ENCODE measurements at regions not wholly inside any gene's neighbourhood (a gene's known extent, or its start where the extent isn't known, plus 50 kb on each side); places are given as distances from the start of the nearest gene placed in this dataset.

- peak; percentile 12; the same call in 1 of the 3 replicates for ATAC-seq
- TF ChIP-seq ESRRG (CRISPR knock-in tag; IDR thresholded peaks at IDR 0.05) (no peak), CSRNP3 (CRISPR knock-in tag; IDR thresholded peaks at IDR 0.05) (no peak), ZFP3 (CRISPR knock-in tag; IDR thresholded peaks at IDR 0.05) (no peak), ZFP30 (CRISPR knock-in tag; IDR thresholded peaks at IDR 0.05) (no peak), ARNTL (CRISPR knock-in tag; IDR thresholded peaks at IDR 0.05; ENCODE audit: borderline replicate concordance, low read depth) (no peak)
- TF ChIP-seq, protein P1, sequence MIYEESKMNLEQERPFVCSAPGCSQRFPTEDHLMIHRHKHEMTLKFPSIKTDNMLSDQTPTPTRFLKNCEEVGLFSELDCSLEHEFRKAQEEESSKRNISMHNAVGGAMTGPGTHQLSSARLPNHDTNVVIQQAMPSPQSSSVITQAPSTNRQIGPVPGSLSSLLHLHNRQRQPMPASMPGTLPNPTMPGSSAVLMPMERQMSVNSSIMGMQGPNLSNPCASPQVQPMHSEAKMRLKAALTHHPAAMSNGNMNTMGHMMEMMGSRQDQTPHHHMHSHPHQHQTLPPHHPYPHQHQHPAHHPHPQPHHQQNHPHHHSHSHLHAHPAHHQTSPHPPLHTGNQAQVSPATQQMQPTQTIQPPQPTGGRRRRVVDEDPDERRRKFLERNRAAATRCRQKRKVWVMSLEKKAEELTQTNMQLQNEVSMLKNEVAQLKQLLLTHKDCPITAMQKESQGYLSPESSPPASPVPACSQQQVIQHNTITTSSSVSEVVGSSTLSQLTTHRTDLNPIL (CRISPR knock-in tag; IDR thresholded peaks at IDR 0.05; ENCODE audit: low read depth), result no peak
- TF ChIP-seq, protein P2, sequence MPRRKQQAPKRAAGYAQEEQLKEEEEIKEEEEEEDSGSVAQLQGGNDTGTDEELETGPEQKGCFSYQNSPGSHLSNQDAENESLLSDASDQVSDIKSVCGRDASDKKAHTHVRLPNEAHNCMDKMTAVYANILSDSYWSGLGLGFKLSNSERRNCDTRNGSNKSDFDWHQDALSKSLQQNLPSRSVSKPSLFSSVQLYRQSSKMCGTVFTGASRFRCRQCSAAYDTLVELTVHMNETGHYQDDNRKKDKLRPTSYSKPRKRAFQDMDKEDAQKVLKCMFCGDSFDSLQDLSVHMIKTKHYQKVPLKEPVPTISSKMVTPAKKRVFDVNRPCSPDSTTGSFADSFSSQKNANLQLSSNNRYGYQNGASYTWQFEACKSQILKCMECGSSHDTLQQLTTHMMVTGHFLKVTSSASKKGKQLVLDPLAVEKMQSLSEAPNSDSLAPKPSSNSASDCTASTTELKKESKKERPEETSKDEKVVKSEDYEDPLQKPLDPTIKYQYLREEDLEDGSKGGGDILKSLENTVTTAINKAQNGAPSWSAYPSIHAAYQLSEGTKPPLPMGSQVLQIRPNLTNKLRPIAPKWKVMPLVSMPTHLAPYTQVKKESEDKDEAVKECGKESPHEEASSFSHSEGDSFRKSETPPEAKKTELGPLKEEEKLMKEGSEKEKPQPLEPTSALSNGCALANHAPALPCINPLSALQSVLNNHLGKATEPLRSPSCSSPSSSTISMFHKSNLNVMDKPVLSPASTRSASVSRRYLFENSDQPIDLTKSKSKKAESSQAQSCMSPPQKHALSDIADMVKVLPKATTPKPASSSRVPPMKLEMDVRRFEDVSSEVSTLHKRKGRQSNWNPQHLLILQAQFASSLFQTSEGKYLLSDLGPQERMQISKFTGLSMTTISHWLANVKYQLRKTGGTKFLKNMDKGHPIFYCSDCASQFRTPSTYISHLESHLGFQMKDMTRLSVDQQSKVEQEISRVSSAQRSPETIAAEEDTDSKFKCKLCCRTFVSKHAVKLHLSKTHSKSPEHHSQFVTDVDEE (CRISPR knock-in tag; IDR thresholded peaks at IDR 0.05), result no peak
Measured at GRCh38 chr5:174424219-174425053, 299.9 kb upstream of the MSX2 start.

- TF ChIP-seq ZNF8 (CRISPR knock-in tag; IDR thresholded peaks at IDR 0.05) (no peak), GLIS3 (CRISPR knock-in tag; IDR thresholded peaks at IDR 0.05) (no peak), ISL1 (CRISPR knock-in tag; IDR thresholded peaks at IDR 0.05) (no peak), ARNTL (CRISPR knock-in tag; IDR thresholded peaks at IDR 0.05; ENCODE audit: borderline replicate concordance, low read depth) (no peak), ZNF565 (CRISPR knock-in tag; conservative IDR thresholded peaks at IDR 0.05; ENCODE audit: low read depth) (no peak)
- TF ChIP-seq, protein P2 (CRISPR knock-in tag; IDR thresholded peaks at IDR 0.05), result 0 out of 2 replicates have a peak, but pooled peaks have one; percentile 28
- peak; percentile 51 for ATAC-seq
Measured at GRCh38 chr5:174425271-174425963, 299.0 kb upstream of the MSX2 start.

DNA sequence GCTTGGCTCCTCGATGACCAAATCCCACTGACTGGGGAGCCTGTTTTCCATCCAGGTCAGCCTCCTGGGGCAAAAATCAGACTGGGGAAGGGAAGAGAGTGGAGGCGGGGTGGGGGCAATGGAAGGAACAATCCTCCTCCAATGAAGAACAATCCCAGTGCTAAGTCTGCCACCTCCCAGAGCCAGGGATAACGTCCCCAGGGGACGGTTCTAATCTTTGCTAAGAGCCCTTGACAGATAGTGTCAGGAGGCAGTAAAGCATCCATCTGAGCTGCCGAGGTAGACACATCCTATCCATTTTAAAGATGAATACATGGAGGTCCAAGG, 298.5 kb upstream of the MSX2 start:
- no peak for ATAC-seq
- TF ChIP-seq, protein P2 (CRISPR knock-in tag; IDR thresholded peaks at IDR 0.05), result no peak
- TF ChIP-seq, protein P3, sequence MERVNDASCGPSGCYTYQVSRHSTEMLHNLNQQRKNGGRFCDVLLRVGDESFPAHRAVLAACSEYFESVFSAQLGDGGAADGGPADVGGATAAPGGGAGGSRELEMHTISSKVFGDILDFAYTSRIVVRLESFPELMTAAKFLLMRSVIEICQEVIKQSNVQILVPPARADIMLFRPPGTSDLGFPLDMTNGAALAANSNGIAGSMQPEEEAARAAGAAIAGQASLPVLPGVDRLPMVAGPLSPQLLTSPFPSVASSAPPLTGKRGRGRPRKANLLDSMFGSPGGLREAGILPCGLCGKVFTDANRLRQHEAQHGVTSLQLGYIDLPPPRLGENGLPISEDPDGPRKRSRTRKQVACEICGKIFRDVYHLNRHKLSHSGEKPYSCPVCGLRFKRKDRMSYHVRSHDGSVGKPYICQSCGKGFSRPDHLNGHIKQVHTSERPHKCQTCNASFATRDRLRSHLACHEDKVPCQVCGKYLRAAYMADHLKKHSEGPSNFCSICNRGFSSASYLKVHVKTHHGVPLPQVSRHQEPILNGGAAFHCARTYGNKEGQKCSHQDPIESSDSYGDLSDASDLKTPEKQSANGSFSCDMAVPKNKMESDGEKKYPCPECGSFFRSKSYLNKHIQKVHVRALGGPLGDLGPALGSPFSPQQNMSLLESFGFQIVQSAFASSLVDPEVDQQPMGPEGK (CRISPR knock-in tag; IDR thresholded peaks at IDR 0.05; ENCODE audit: borderline replicate concordance), result no peak
- TF ChIP-seq ZFP3 (CRISPR knock-in tag; IDR thresholded peaks at IDR 0.05) (no peak), ZNF70 (CRISPR knock-in tag; IDR thresholded peaks at IDR 0.05) (no peak), TCF4 (CRISPR knock-in tag; IDR thresholded peaks at IDR 0.05; ENCODE audit: borderline replicate concordance) (no peak), SNAI2 (CRISPR knock-in tag; IDR thresholded peaks at IDR 0.05) (no peak), PPARA (CRISPR knock-in tag; IDR thresholded peaks at IDR 0.05; ENCODE audit: borderline replicate concordance) (no peak), ZNF565 (CRISPR knock-in tag; conservative IDR thresholded peaks at IDR 0.05; ENCODE audit: low read depth) (no peak), ZNF8 (CRISPR knock-in tag; IDR thresholded peaks at IDR 0.05) (no peak), RARB (CRISPR knock-in tag; IDR thresholded peaks at IDR 0.05) (no peak), POU6F1 (CRISPR knock-in tag; IDR thresholded peaks at IDR 0.05; ENCODE audit: borderline replicate concordance, low read depth) (no peak), CSDC2 (CRISPR knock-in tag; IDR thresholded peaks at IDR 0.05) (no peak), ISL1 (CRISPR knock-in tag; IDR thresholded peaks at IDR 0.05) (no peak), BACH2 (CRISPR knock-in tag; IDR thresholded peaks at IDR 0.05; ENCODE audit: borderline replicate concordance) (no peak), ARNTL (CRISPR knock-in tag; IDR thresholded peaks at IDR 0.05; ENCODE audit: borderline replicate concordance, low read depth) (no peak)

Measured in SK-N-SH treated with all-trans-retinoic acid at 6 μM for 48 hours (cell line).